ENCODE measurements at regions not wholly inside any gene's neighbourhood (a gene's known extent, or its start where the extent isn't known, plus 50 kb on each side); places are given as distances from the start of the nearest gene placed in this dataset.
A peak's percentile ranks its signal among the peaks of the same experiment; 100 is the strongest.

GRCh38 chr3:168624892-168625448 is 529.2 kb upstream of the GOLIM4 start:
- no peak for DNase-seq

DNA sequence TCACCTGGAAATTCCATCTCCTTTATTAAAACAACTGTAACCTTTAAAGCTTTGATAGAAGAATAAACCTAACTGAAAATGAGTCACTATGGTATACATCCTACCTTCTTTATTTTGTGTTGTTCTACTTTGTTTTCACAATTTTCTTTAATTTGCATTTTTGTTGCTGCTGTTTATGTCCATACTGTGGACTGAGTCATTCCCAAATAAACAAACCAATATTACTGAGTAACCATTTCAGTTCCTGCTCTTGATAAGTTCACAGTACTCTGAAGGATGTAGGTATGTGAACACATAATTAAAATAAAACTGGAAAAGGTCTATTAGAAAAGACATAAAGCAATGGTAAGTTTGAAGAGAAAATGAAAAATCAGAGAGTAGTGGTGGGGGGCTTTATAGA is 528.5 kb upstream of the GOLIM4 start:
- DNase-seq: no peak

DNA sequence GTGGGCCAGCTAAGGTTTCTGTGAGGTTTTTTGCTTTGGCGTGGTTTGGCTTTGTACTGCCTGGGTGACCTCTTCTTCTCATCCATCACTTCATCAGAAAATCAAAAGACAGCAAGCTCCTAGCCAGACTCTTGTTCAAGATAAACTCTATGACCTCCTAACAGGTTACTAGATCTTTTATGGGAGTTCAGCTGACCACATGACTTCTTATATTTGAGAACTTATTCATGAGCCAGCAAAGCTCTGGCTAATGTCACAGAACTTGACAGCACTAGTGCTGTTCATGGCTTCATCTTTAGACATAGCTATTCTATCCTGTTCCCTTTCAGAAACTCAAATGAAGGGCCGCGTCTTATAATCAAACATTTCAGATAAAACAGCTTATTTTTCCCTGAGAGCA is 527.1 kb upstream of the GOLIM4 start:
- DNase-seq: no peak

GRCh38 chr3:168620854-168621253 is 525.1 kb upstream of the GOLIM4 start:
- DNase-seq: peak; percentile 72

GRCh38 chr3:168618827-168619470 is 523.2 kb upstream of the GOLIM4 start:
- no peak for DNase-seq

- no peak for DNase-seq
These were observed 521.9 kb upstream of the GOLIM4 start for GRCh38 chr3:168617658-168618057.

DNA sequence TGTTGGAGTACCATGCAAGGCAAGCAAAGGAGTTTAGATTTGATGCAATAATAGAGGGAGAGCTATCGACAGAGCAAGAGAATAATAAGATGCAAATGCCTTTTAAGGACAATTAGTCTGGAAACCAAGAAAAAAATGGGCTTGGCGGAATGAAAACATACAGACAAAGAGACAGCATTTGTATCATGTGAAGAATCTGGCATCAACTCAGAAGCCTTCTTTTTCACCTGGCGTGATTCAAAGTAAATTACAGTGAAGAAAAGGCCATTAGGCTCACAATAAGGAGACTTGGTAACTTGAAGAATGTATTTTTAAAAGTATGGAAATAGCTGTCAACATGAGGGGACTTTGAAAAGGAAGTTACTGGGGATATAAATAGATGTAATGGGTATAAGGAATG is 521.2 kb upstream of the GOLIM4 start:
- DNase-seq: peak; percentile 72

GRCh38 chr3:168615493-168616020 is 519.8 kb upstream of the GOLIM4 start:
- DNase-seq: no peak

DNA sequence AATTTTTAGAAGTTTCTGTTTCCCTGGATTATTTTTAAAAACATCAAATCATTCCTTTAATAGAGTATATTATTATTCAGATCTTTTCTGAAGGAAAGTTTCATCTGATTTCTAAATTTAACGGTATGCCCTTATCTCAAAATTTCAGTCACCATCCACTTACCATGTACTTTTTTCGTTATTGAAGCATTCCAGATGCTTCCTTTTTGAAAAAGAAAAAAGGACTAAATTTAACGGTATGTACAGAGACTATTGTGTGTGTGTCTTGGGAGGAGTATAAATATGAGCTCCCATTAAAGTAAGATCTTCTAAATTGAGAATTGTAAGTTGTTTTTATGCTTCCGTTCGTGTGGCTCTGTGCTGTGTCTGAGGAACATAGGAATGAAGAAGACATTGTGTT is 517.4 kb upstream of the GOLIM4 start:
- no peak for DNase-seq

DNA sequence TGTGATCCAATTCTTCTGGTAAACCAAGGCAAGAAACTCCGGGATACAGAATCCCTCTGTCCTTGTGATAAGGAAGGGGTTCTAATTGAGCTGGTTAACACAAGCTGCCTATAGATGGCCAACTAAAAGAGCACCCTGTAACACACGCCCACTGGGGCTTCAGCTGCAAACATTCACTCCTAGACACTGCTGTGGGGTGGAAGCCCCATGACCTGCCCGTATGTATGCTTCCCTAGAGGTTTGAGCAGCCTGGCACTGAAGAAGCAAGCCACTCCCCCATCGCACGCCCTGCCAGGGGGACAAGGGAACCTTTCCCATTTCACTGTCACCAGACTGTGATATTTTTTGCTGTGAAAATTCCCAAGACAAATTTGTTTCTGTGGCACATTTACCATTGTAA is 516.9 kb upstream of the GOLIM4 start:
- no peak for DNase-seq

GRCh38 chr3:168611826-168612225 is 516.1 kb upstream of the GOLIM4 start:
- DNase-seq: no peak

- DNase-seq: no peak
These were observed 513.2 kb upstream of the GOLIM4 start for GRCh38 chr3:168608926-168609325.

DNA sequence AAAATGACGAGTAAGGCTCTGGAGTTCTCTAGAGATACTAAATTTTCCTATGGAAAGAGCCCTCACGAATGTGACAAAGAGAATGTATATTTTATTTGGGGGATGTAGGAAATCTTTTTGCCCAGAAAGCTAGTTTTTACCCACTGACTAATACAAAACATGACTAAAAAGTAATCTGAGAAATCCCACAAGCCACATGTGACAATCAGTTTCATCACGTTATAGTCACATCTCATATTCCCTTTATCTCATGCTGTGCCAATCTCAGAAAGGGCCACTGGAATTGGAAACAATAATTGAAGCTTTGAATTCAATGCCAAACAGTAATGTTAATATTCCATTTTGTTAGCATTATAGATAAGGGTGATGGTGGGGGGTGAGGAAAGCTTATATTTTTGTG is 509.0 kb upstream of the GOLIM4 start:
- no peak for DNase-seq

DNA sequence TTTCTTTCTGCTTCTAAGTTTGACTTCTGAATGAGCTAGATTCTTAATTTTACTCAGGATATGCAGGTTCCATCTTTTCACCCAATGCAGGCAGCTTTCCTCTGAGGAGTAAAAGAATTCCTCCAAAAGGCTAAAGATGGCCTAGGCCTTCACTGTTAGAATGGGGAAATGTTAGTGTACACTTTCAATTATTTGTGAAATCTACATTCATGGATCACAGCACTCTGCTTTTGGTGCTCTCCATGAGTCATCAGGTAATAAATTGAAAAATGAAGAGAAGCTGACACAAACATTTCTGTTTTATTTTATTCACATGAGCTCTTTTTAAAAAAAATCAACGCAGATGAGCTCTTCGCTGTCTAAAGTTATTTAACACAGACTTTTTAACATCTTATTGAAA is 502.5 kb upstream of the GOLIM4 start:
- DNase-seq: no peak

DNA sequence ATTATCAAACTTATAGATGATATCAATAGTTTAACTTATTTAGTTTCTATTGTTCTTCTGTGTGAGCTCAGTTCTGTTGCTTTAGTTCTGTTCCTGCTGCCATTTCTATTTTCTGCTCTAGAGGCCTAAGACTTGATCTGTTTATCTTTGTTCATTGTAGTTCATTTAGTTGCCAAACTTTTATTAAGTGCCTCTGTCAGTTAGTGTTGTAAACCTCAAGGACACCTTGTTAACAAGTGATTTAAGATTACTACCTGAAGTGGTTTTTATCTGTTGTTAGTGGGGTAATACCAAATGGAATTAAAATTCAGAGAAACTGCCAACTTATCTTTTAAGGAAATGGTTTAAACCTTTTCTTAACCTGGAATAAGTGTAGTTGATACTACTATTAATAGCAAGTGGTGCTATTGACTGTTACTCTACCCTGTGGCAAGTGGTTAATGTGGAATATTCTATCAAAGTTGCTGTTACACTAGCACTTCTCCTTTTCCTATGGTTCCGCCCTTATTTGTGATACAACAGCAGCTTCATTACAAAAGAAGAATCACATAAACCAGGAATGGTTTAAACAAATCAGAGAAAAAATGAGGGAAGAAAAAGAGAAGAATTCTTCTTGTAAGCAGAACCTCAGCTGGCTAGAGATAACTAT is 500.6 kb upstream of the GOLIM4 start:
- DNase-seq: no peak

- DNase-seq: no peak
These were observed 495.9 kb upstream of the GOLIM4 start for GRCh38 chr3:168591587-168591986.

DNA sequence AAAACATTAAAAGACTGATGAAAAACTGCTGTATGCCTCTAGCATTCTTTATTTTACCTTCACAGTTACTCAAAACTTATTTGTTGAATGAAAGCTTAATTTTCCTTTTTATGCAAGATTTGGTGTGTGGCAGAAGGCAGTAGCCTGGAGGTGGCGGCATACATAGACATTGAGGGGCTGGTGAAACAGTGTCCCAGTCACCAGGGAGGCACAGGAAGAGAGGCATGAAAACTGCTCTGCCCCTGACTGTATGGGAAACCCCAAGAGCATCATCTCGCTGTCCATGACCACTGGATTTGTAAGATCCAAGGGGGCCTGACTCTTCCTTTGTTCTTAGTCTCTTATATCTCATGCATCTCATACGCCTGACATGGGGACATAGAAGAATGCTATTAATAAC is 493.7 kb upstream of the GOLIM4 start:
- no peak for DNase-seq

DNA sequence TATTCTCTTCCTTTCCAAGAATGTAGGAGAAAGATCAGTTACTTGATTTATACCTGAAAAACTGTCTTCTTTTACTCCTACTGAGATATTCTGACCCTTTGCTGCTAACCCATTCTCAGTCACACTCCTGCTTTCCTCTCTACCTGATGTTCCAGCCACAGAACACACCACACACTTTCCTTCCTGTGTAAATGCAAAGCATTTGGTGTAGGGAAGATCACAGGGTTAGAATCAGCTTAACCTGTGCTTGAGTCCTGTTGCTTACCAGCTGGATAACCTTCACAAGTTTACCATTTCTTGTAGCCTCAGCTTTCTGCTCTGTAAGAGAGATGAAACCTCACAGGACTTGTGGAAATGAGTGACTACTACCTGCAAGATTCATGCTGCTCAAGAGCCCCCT is 489.8 kb upstream of the GOLIM4 start:
- no peak for DNase-seq

GRCh38 chr3:168583977-168584376 is 488.3 kb upstream of the GOLIM4 start:
- no peak for DNase-seq

DNA sequence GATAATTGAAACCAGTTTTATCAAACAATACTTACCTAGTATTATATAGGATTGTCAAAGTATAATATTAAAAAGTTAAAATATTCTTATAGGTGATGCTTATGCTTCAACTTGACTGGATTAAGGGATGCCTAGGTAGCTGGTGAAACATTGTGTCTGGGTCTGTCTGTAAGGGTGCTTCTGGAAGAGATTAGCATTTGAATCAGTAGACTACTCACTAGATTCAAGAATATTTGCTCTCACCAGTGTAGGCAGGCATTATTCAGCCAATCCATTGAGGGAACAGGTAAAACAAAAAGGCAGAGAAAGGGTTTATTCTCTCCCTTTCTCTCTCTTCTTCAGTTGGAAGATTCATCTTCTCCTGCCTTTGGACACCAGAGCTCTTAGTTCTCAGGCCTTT is 486.8 kb upstream of the GOLIM4 start:
- DNase-seq: no peak

GRCh38 chr3:168581771-168582225 is 486.1 kb upstream of the GOLIM4 start:
- DNase-seq: peak; percentile 40

GRCh38 chr3:168579010-168579409 is 483.3 kb upstream of the GOLIM4 start:
- no peak for DNase-seq

GRCh38 chr3:168575750-168576149 is 480.0 kb upstream of the GOLIM4 start:
- DNase-seq: no peak

- DNase-seq: no peak
These were observed 478.9 kb upstream of the GOLIM4 start for GRCh38 chr3:168574455-168575158.
